Heart left ventricle (tissue), 16 donors: ENCODE measurements at regions not wholly inside any gene's neighbourhood (a gene's known extent, or its start where the extent isn't known, plus 50 kb on each side); places are given as distances from the start of the nearest gene placed in this dataset.

Experiments used
- ATAC-seq, 4 donors: fragments of 200-7000 bp; cut with Tn5 transposase; one replicate each; pipeline ENCODE4 v1.9.1; 2020 to 2022; ENCODE audit warnings: moderate library complexity in 4 of 4, mild to moderate bottlenecking in 3 of 4, moderate number of reproducible peaks in 1 of 4
- DNase-seq, 5 donors: peaks; one replicate each; pipeline ENCODE4 v3.0.0-alpha.2; 2020
- H3K27ac ChIP-seq, 12 donors: fragments of 200-600 bp; sonication (generic) in 4 of 12; one replicate each; pipeline versions ENCODE4 v1.5.0 to v1.8.0; 2016 to 2022; ENCODE audit warnings: mild to moderate bottlenecking in 2 of 12
- H3K27me3 ChIP-seq, 9 donors: fragments of 200-600 bp; sonication (generic) in 2 of 9; one replicate each; pipeline versions ENCODE4 v1.5.1 to v1.8.0; 2016 to 2022; ENCODE audit warnings: mild to moderate bottlenecking in 3 of 9
- H3K36me3 ChIP-seq, 9 donors: fragments of 200-600 bp; sonication (generic) in 2 of 9; one replicate each; pipeline versions ENCODE4 v1.5.0 to v1.8.0; 2018 to 2022; ENCODE audit warnings: mild to moderate bottlenecking in 2 of 9
- H3K4me1 ChIP-seq, 12 donors: fragments of 200-600 bp; sonication (generic) in 4 of 12; one replicate each; pipeline versions ENCODE4 v1.5.0 to v1.8.0; 2016 to 2022; ENCODE audit warnings: mild to moderate bottlenecking in 3 of 12
- H3K4me3 ChIP-seq, 12 donors: fragments of 200-600 bp; sonication (generic) in 4 of 12; one replicate each; pipeline versions ENCODE4 v1.5.0 to v1.8.0; 2017 to 2022; ENCODE audit warnings: mild to moderate bottlenecking in 9 of 12, moderate library complexity in 4 of 12
- H3K9me3 ChIP-seq, 12 donors: fragments of 200-600 bp; sonication (generic) in 4 of 12; one replicate each; pipeline versions ENCODE4 v1.5.0 to v1.8.0; 2016 to 2022; ENCODE audit warnings: mild to moderate bottlenecking in 1 of 12
- CTCF ChIP-seq, 12 donors: fragments of 200-600 bp; sonication (generic) in 4 of 12; IDR thresholded peaks; one replicate each; pipeline versions ENCODE4 v1.5.0 to v1.8.0; 2018 to 2022; ENCODE audit warnings: antibody characterized with exemption in 12 of 12, mild to moderate bottlenecking in 5 of 12
- POLR2A ChIP-seq, 2 donors: fragments of 450-650 bp; IDR thresholded peaks; one replicate each; pipeline ENCODE4 v1.6.1; 2017; ENCODE audit warnings: antibody characterized with exemption in 2 of 2, mild to moderate bottlenecking in 2 of 2, moderate library complexity in 2 of 2
- WGBS, 4 donors: extraction: QIAGEN DNeasy Blood & Tissue Kit in 2 of 4; methylation state at CpG; one replicate each; pipeline versions ENCODE4 v1.1.5 to v1.1.7; 2013 to 2018; 5-methylcytosine and 5-hydroxymethylcytosine counted together
- intact Hi-C, 10 donors: fragments of 100-400 bp; cut with DNase I; formaldehyde crosslinking; loops; one replicate each; pipeline versions ENCODE4 v1.11.1 to v1.14.2; 2022
- donor health status: ischemic (EF 13 %, LVEDD 7.1; RV severe dilation, severe dysfunction).
- donor health status: healthy with polysubstance abuse.
- donor health status: DM: no; HTN: yes; CAD: no.
- donor health status: DM: no; HTN: no; CAD: no.
- donor health status: ischemic (EF 25% LVEDD 6.9; RV normal size, moderate dysfunction).
- donor health status: ischemic (EF 25% LVEDD 5.7; RV mildly dilated, moderate dysfunction).
- donor health status: healthy.
- donor health status: DM: yes; HTN: yes; CAD: no.
- donor health status: ischemic (EF 35%, LVEDD 5.7; RV mildly dilated, moderate dysfunction).
- donor health status: nonischemic (EF 11% LVEDD 7.7; RV severe dilation, severe dysfunction).
- donor health status: DM: yes; HTN: yes; CAD: no.
- donor health status: PGD.
- donor health status: ischemic (EF 29% LVEDD 5.4; RV normal size, mild dysfunction).
- donor health status: nonischemic (EF 23%, LVEDD 6.1; RV moderate dilation, normal function).

DNA sequence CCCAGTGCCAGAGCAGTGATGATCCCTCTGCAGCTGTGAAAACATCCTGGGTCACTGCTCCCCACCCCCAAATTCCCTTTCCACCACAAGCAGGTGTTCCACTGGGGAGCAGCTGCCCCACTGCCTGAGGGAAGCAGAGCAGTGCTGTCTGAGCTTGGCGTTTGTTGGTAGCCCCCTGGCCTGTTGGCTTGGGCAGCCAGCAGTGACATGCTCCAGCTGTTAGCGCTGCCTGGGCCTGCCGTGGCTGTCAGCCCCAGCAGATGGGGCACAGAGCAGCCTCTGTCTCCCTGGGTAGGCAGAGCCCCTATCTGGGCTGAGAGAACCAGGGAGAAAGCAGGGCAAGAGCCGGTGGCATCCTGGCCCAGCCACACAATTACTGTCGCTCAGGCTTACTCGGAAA lies 247.7 kb downstream of the GLI2 start:
- intact Hi-C loops: no loop called here
- Histone ChIP-seq H3K27me3 (no peaks in the 10 kb centered on the region), H3K9me3 (no peaks in the 10 kb centered on the region), H3K4me1 (no peaks in the 10 kb centered on the region), H3K27ac (no peak overlapping the region), H3K4me3 (no peak overlapping the region), H3K36me3 (peaks cover 0 to 29% (median 0%) of the 10 kb centered on the region in 9 donors)
- ATAC-seq: peak in 2 of 4 donors; percentile 31 to 39
- DNase-seq: no peak
- no peak for TF ChIP-seq CTCF (IDR thresholded peaks at IDR 0.05)
- TF ChIP-seq POLR2A (IDR thresholded peaks at IDR 0.05): no peak
- 58 to 75% (median 68%) methylated on average over 3 to 6 of the region's 6 CpGs for WGBS, 4 donors

GRCh38 chr2:120984046-120984445 lies 248.4 kb downstream of the GLI2 start:
- Histone ChIP-seq H3K4me3 (no peak overlapping the region), H3K27ac (no peak overlapping the region), H3K36me3 (peaks cover 0 to 26% (median 0%) of the 10 kb centered on the region in 9 donors), H3K4me1 (no peaks in the 10 kb centered on the region), H3K9me3 (no peaks in the 10 kb centered on the region), H3K27me3 (no peaks in the 10 kb centered on the region)
- intact Hi-C loops: no loop called here
- DNase-seq: no peak
- ATAC-seq: no peak
- TF ChIP-seq POLR2A (IDR thresholded peaks at IDR 0.05): no peak
- no peak for TF ChIP-seq CTCF (IDR thresholded peaks at IDR 0.05)
- 74 to 83% (median 82%) methylated on average over 8 of the region's 8 CpGs for WGBS, 4 donors

DNA sequence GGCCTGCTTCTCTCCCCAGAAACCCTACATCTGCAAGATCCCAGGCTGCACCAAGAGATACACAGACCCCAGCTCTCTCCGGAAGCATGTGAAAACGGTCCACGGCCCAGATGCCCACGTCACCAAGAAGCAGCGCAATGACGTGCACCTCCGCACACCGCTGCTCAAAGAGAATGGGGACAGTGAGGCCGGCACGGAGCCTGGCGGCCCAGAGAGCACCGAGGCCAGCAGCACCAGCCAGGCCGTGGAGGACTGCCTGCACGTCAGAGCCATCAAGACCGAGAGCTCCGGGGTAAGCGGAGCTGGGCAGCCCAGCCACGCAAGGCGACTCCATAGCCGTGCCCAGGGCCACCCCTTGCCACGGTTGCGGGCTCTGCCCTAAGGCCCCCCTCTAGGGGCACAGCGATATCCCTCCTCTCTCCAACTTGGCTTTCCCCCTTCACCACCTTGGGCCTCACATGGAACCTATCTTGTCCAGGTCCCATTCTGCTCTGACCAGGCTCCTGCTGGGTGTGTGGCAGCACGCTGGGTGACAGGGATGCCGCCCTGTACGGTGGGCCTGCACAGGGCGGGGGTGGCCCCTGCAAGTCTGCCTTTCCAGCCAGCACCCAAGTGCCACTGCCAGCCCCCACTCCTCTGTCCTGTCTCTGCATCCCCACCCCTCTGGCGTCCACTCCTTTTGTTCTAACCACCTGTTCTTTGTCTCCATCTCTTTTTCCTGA lies 248.9 kb downstream of the GLI2 start:
- Histone ChIP-seq H3K4me1 (no peaks in the 10 kb centered on the region), H3K36me3 (peaks cover 0 to 20% (median 0%) of the 10 kb centered on the region in 9 donors), H3K9me3 (no peaks in the 10 kb centered on the region), H3K27me3 (no peaks in the 10 kb centered on the region), H3K27ac (no peak overlapping the region), H3K4me3 (no peak overlapping the region)
- intact Hi-C loops: no loop called here
- DNase-seq: no peak
- TF ChIP-seq POLR2A (IDR thresholded peaks at IDR 0.05): no peak
- TF ChIP-seq CTCF (IDR thresholded peaks at IDR 0.05): no peak
- WGBS, 4 donors: 92 to 95% (median 93%) methylated on average over 27 to 28 of the region's 28 CpGs
- no peak for ATAC-seq

DNA sequence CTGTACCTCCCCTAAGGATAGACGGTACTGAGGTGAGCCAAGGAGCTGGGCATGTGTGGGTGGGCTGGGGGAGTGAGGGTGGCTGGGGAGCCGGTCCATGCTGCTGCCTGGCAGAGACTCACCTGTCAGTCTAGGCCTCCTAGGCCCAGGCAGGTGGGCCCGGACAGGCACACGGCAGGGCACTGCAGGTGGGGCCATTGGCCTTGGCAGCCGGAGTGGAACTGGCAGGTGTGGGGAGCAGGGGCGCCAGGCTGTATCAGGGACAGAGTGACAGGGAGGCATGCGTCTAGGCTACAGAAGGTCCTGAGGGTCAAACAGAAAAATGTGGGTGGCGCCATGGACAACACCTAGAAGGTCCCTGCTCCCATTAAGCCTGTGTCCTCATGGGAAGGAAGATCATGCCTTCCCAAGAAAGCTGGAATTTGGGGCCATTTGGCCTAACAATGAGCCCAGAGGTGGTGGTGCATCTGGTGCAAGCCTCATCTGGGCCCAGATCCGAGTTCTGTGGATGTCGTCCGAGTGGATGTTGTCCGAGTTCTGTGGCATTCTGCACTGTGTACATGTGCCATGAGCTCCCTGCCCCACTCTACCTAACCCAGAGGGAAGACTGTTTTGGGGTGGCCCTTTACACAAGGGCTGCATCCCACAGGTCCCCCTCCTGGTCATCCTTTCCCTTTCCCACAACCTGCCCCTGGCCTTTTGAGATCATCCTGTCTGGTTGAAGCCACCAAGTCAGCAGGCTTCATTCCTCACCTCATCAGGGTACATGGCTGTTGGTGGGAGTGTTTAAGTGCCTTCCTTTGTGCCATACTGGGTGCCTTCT lies 249.7 kb downstream of the GLI2 start:
- 90 to 94% (median 92%) methylated on average over 11 to 12 of the region's 12 CpGs for WGBS, 4 donors
- no peak for TF ChIP-seq CTCF (IDR thresholded peaks at IDR 0.05)
- TF ChIP-seq POLR2A (IDR thresholded peaks at IDR 0.05): no peak
- no peak for DNase-seq
- no peak overlapping the region for H3K27ac ChIP-seq
- H3K36me3 ChIP-seq: peaks cover 0 to 18% (median 0%) of the 10 kb centered on the region in 9 donors
- H3K9me3 ChIP-seq: no peaks in the 10 kb centered on the region
- no peaks in the 10 kb centered on the region for H3K27me3 ChIP-seq
- intact Hi-C loops: no loop called here
- ATAC-seq: no peak
- no peaks in the 10 kb centered on the region for H3K4me1 ChIP-seq
- H3K4me3 ChIP-seq: no peak overlapping the region
